Embryonic facial prominence (tissue), 1 donor: ENCODE measurements at regions not wholly inside any gene's neighbourhood (a gene's known extent, or its start where the extent isn't known, plus 50 kb on each side); places are given as distances from the start of the nearest gene placed in this dataset.

Source experiments
- DNase-seq: peaks from one replicate; pipeline ENCODE4 v3.0.0-alpha.2; 2016; ENCODE audit errors: extremely low spot score

DNA sequence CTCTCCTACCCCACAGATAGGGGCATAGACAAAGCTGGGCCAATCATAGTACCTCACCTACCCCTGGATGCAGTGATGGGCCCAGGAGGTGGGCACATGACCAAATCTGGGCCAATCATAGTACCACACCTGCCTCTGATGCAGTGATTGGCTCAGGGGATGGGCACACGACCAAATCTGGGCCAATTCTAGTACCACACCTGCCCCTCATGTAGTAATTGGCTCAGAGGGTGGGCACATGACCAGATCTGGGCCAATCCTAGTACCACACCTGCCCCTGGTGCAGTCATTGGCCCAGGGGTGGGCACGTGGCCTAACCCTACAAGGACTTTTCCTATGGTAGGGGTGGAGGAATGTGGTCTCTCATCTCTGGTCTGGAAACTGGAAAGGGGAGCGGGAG, 56.9 kb upstream of the MEF2A start:
- DNase-seq: no peak

DNA sequence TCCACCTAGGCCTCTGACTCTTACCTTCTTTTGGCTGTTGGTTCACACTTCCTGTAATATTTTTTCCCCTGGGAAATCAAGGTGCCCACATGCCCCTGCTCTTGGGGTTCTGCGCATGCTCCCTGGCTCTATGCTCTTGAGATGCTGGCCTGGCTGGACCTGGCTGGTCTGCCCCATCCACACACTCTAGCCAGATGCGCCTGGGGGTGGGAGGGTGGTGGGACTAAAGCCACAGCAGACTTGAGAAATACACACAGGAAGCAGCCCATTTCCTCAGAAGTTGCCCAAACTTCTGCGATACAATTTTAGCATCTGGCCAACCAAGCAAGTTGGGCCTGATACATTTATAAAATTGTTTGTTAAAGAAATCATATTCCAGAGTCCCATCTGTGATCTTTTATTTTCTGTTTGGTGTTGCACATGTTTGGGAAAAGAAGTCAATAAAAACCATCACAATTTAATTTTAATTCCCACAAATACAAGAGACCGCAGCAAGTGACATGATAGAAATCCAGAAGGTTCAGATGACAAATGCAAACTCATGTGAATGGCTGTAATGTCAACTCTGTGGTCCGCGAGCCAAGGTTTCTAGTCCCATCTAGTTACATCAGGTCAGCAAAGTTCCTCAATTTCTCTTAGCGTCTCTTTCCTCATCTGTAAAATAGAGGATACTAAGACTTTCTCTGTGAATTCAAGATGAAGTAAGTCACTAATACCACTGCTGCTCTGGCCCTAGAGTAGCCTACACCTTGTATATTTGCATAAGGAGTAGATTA, 55.9 kb upstream of the MEF2A start:
- DNase-seq: no peak

DNA sequence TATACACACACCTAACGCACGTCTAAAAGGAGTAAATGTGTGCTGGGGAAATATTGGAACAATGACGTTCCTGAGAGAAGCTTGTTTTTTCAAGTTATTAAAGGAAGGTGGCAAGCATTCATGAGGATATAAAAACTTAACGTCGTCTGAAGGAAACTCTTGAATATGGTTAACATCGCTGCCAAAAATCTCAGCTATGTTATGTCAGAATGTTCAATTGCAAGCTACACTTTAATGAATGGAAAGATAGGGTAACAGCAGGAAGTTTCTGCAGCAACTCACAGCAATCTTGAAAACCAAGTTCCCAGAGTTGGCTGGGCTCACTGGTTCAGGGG, 54.3 kb upstream of the MEF2A start:
- peak; percentile 68 for DNase-seq

- DNase-seq: no peak
These were observed 53.7 kb upstream of the MEF2A start for GRCh38 chr15:99511866-99512661.

GRCh38 chr15:99514306-99514705, 51.5 kb upstream of the MEF2A start:
- no peak for DNase-seq
